ENCODE measurements at regions not wholly inside any gene's neighbourhood (a gene's known extent, or its start where the extent isn't known, plus 50 kb on each side); places are given as distances from the start of the nearest gene placed in this dataset.

GRCh38 chr15:67943475-67943874, 103.6 kb upstream of the RNU6-1 start:
- no peak for DNase-seq (ENCODE audit: extremely low spot score)
- ChIA-PET CTCF (interaction anchor here (1.0 kb wide), 1 partner anchor 9 kb away, joined by 4 read pairs; no protein-coding TSS in a partner anchor), POLR2A (no interaction called here)
- no peak for TF ChIP-seq CTCF (IDR thresholded peaks at IDR 0.05; ENCODE audit: control extremely low read depth, extremely low read depth, low read depth, missing control alignments)

- DNase-seq (ENCODE audit: extremely low spot score) = no peak
- ChIA-PET CTCF (no interaction called here), POLR2A (no interaction called here)
- TF ChIP-seq CTCF (IDR thresholded peaks at IDR 0.05; ENCODE audit: control extremely low read depth, extremely low read depth, low read depth, missing control alignments) = no peak
These were observed 104.3 kb upstream of the RNU6-1 start for GRCh38 chr15:67944010-67944641.

- DNase-seq (ENCODE audit: extremely low spot score) = no peak
- TF ChIP-seq CTCF (IDR thresholded peaks at IDR 0.05; ENCODE audit: control extremely low read depth, extremely low read depth, low read depth, missing control alignments) = no peak
- ChIA-PET POLR2A (no interaction called here), CTCF (interaction anchor here (1.5 kb wide), 1 partner anchor 9 kb away, joined by 4 read pairs; no protein-coding TSS in a partner anchor)
These were observed 105.3 kb upstream of the RNU6-1 start for GRCh38 chr15:67945131-67945530.

GRCh38 chr15:67945951-67946700, 106.3 kb upstream of the RNU6-1 start:
- ChIA-PET POLR2A (no interaction called here), CTCF (interaction anchor here (1.3 to 1.8 kb wide), 3 partner anchors 8 to 30 kb away, joined by 3 to 10 read pairs (median 4); no protein-coding TSS in a partner anchor)
- DNase-seq (ENCODE audit: extremely low spot score) = no peak
- TF ChIP-seq CTCF (IDR thresholded peaks at IDR 0.05; ENCODE audit: control extremely low read depth, extremely low read depth, low read depth, missing control alignments) = no peak

GRCh38 chr15:67946701-67947100, 106.9 kb upstream of the RNU6-1 start:
- no peak for DNase-seq (ENCODE audit: extremely low spot score)
- ChIA-PET CTCF (interaction anchor here (1.3 to 1.8 kb wide), 3 partner anchors 8 to 31 kb away, joined by 3 to 10 read pairs (median 4); no protein-coding TSS in a partner anchor), POLR2A (no interaction called here)
- TF ChIP-seq CTCF (IDR thresholded peaks at IDR 0.05; ENCODE audit: control extremely low read depth, extremely low read depth, low read depth, missing control alignments) = no peak

- ChIA-PET POLR2A (no interaction called here), CTCF (interaction anchor here (0.9 to 2.0 kb wide), 5 partner anchors 9 to 232 kb away, joined by 3 to 10 read pairs (median 4); no protein-coding TSS in a partner anchor)
- DNase-seq (ENCODE audit: extremely low spot score) = no peak
- TF ChIP-seq CTCF (IDR thresholded peaks at IDR 0.05; ENCODE audit: control extremely low read depth, extremely low read depth, low read depth, missing control alignments) = no peak
These were observed 106.7 kb upstream of the PIAS1 start for GRCh38 chr15:67947254-67948039.

Data from GM10248 (cell line).